Endodermal cell (in vitro differentiated cells): ENCODE measurements at regions not wholly inside any gene's neighbourhood (a gene's known extent, or its start where the extent isn't known, plus 50 kb on each side); places are given as distances from the start of the nearest gene placed in this dataset.

ENCODE experiments used
- DNase-seq: peaks from one replicate; pipeline ENCODE4 v3.0.0-alpha.2; 2017
- H3K27ac ChIP-seq: 2 replicates; pipeline ENCODE4 v1.5.1; 2013; ENCODE audit warnings: mild to moderate bottlenecking, low read depth, low read length, moderate library complexity
- H3K27me3 ChIP-seq: 2 replicates; pipeline ENCODE4 v1.6.1; 2013; ENCODE audit warnings: mild to moderate bottlenecking, low read length, moderate library complexity; ENCODE audit not compliant: insufficient read depth, control insufficient read depth, poor library complexity, severe bottlenecking
- H3K36me3 ChIP-seq: 2 replicates; pipeline ENCODE4 v1.7.0; 2013; ENCODE audit warnings: mild to moderate bottlenecking, low read length, moderate library complexity; ENCODE audit not compliant: control insufficient read depth, insufficient read depth
- H3K4me1 ChIP-seq: one replicate; pipeline ENCODE4 v1.7.0; 2013; ENCODE audit warnings: low read length; ENCODE audit not compliant: control insufficient read depth, insufficient read depth
- H3K4me3 ChIP-seq: 2 replicates; pipeline ENCODE4 v1.5.1; 2013; ENCODE audit warnings: mild to moderate bottlenecking, low read length, moderate library complexity
- H3K9ac ChIP-seq: 2 replicates; pipeline ENCODE4 v1.6.1; 2013; ENCODE audit warnings: mild to moderate bottlenecking, low read length, moderate library complexity; ENCODE audit not compliant: poor library complexity, severe bottlenecking; ENCODE audit errors: extremely low read depth
- H3K9me3 ChIP-seq: 2 replicates; pipeline ENCODE4 v1.6.1; 2013; ENCODE audit warnings: mild to moderate bottlenecking, low read length, moderate library complexity; ENCODE audit not compliant: control insufficient read depth
- H3K27ac Mint-ChIP-seq: 2 replicates; pipeline ENCODE4 v1.8.0; 2020; ENCODE audit warnings: mixed read lengths
- H3K27me3 Mint-ChIP-seq: 2 replicates; pipeline ENCODE4 v1.8.0; 2021; ENCODE audit warnings: mild to moderate bottlenecking, mixed read lengths; ENCODE audit not compliant: insufficient read depth
- H3K36me3 Mint-ChIP-seq: 2 replicates; pipeline ENCODE4 v1.8.0; 2020; ENCODE audit warnings: low read depth, mixed read lengths
- H3K4me1 Mint-ChIP-seq: 2 replicates; pipeline ENCODE4 v1.8.0; 2020; ENCODE audit warnings: mixed read lengths
- H3K4me3 Mint-ChIP-seq: 2 replicates; pipeline ENCODE4 v1.8.0; 2020; ENCODE audit warnings: mild to moderate bottlenecking, moderate library complexity, mixed read lengths
- H3K9me3 Mint-ChIP-seq: 2 replicates; pipeline ENCODE4 v1.8.0; 2020; ENCODE audit warnings: mild to moderate bottlenecking, mixed read lengths
- WGBS, 2 experiments: methylation state at CpG; one replicate each; pipeline versions ENCODE4 v1.1.5 to v1.1.7; 2013; ENCODE audit warnings: missing lambda C conversion rate in 2 of 2, mixed read lengths in 1 of 2; ENCODE audit not compliant: insufficient coverage in 1 of 2, insufficient read length in 1 of 2; 5-methylcytosine and 5-hydroxymethylcytosine counted together
- TF ChIP-seq, protein P1 (sequence below): fragments of 200-600 bp; sonication (generic); conservative IDR thresholded peaks from 2 replicates; pipeline ENCODE4 v1.5.0; 2021; ENCODE audit warnings: antibody characterized with exemption, mild to moderate bottlenecking

DNA sequence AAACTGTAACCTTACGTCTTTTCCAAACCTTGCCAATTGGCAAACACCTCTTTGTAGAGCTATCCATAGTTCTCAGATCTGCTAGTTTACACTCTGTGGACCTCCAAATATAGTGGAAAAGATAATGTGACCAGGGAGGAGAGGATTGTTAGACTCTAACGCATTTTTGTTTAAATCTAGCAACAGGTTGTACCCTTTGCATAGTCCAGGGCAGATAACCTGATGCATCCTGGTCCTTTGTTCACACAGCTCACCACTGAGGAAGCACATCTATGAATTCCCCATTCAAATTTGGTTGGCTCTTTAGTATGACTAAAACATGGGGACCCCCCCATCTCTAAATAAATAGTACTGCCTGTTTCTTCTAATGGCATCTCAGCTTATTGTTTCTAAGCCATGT is 55.9 kb downstream of the PAGE2 start:
- peaks cover 35% of the 10 kb centered on the region for H3K9me3 Mint-ChIP-seq
- peaks cover 2% of the 10 kb centered on the region for H3K27me3 Mint-ChIP-seq
- no peaks in the 10 kb centered on the region for H3K27me3 ChIP-seq
- H3K4me3 ChIP-seq: no peak overlapping the region
- H3K27ac Mint-ChIP-seq: no peak overlapping the region
- peaks cover 22% of the 10 kb centered on the region for H3K36me3 Mint-ChIP-seq
- TF ChIP-seq, protein P1, sequence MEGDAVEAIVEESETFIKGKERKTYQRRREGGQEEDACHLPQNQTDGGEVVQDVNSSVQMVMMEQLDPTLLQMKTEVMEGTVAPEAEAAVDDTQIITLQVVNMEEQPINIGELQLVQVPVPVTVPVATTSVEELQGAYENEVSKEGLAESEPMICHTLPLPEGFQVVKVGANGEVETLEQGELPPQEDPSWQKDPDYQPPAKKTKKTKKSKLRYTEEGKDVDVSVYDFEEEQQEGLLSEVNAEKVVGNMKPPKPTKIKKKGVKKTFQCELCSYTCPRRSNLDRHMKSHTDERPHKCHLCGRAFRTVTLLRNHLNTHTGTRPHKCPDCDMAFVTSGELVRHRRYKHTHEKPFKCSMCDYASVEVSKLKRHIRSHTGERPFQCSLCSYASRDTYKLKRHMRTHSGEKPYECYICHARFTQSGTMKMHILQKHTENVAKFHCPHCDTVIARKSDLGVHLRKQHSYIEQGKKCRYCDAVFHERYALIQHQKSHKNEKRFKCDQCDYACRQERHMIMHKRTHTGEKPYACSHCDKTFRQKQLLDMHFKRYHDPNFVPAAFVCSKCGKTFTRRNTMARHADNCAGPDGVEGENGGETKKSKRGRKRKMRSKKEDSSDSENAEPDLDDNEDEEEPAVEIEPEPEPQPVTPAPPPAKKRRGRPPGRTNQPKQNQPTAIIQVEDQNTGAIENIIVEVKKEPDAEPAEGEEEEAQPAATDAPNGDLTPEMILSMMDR: no peak
- H3K9ac ChIP-seq: no peak overlapping the region
- DNase-seq: no peak
- H3K4me1 Mint-ChIP-seq: peaks cover 22% of the 10 kb centered on the region
- peaks cover 17% of the 10 kb centered on the region for H3K36me3 ChIP-seq
- peaks cover 10% of the 10 kb centered on the region for H3K9me3 ChIP-seq
- H3K27ac ChIP-seq: no peak overlapping the region
- 97% methylated on average over 2 of the region's 2 CpGs; no CpG with 5 or more reads in 1 of the 2 experiments for WGBS, 2 experiments
- H3K4me3 Mint-ChIP-seq: no peak overlapping the region
- peaks cover 6% of the 10 kb centered on the region for H3K4me1 ChIP-seq

DNA sequence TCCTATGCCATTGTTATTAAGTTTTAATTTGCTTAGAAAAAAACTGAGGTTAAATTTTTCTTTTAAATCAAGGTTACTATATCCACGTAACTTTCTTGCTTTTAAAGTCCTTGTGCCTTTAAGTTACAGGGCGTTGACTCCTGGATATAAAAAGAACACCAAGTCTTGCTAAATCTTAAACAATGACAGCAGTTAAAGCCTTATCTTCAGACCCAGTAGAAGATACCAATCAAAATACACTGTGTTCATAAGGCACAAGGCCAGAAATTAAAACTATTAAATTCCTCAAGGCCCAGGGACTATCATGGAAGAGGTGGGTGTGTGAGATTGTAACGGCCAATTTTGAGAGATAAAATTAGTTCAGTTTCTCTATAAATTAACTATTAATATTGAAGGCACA is 60.4 kb downstream of the PAGE2 start:
- 83% methylated on average over 2 of the region's 3 CpGs; no CpG with 5 or more reads in 1 of the 2 experiments for WGBS, 2 experiments
- DNase-seq: no peak
- Mint-ChIP-seq H3K4me1 (peaks cover 11% of the 10 kb centered on the region), H3K36me3 (peaks cover 10% of the 10 kb centered on the region), H3K27ac (no peak overlapping the region), H3K27me3 (no peaks in the 10 kb centered on the region), H3K9me3 (peaks cover 24% of the 10 kb centered on the region), H3K4me3 (no peak overlapping the region)
- Histone ChIP-seq H3K4me3 (no peak overlapping the region), H3K9ac (no peak overlapping the region), H3K27ac (no peak overlapping the region), H3K36me3 (peaks cover 22% of the 10 kb centered on the region), H3K4me1 (peaks cover 3% of the 10 kb centered on the region), H3K27me3 (no peaks in the 10 kb centered on the region), H3K9me3 (no peaks in the 10 kb centered on the region)
- TF ChIP-seq, protein P1: no peak

DNA sequence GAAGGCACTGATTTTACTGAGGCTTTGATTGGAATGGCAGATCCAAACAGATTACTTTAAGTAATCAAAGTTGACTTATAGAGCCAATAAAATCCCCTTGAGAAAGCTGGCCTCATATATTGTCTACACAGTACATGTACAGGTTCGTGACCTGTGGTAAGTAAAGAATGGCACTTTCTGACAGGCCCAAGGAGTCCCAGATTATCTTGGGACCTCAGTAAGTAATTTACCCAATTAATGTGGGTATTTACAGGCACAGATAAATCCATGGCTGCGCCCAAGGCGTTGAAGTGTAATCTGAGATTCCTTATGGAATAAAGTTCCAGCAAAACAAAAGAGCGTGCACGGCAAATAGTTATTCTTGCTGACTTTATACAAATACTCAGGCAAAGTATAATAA is 62.4 kb downstream of the PAGE2 start:
- H3K4me3 Mint-ChIP-seq: no peak overlapping the region
- no peak overlapping the region for H3K27ac Mint-ChIP-seq
- Histone ChIP-seq H3K9me3 (no peaks in the 10 kb centered on the region), H3K27me3 (no peaks in the 10 kb centered on the region), H3K4me1 (peaks cover 3% of the 10 kb centered on the region), H3K4me3 (no peak overlapping the region), H3K27ac (no peak overlapping the region), H3K36me3 (peaks cover 8% of the 10 kb centered on the region), H3K9ac (no peak overlapping the region)
- H3K36me3 Mint-ChIP-seq: peaks cover 7% of the 10 kb centered on the region
- WGBS, 2 experiments: 81% methylated on average over 2 of the region's 5 CpGs; no CpG with 5 or more reads in 1 of the 2 experiments
- peaks cover 20% of the 10 kb centered on the region for H3K4me1 Mint-ChIP-seq
- H3K27me3 Mint-ChIP-seq: no peaks in the 10 kb centered on the region
- TF ChIP-seq, protein P1: no peak
- no peak for DNase-seq
- H3K9me3 Mint-ChIP-seq: peaks cover 26% of the 10 kb centered on the region
